ENCODE measurements at regions not wholly inside any gene's neighbourhood (a gene's known extent, or its start where the extent isn't known, plus 50 kb on each side); places are given as distances from the start of the nearest gene placed in this dataset.

DNA sequence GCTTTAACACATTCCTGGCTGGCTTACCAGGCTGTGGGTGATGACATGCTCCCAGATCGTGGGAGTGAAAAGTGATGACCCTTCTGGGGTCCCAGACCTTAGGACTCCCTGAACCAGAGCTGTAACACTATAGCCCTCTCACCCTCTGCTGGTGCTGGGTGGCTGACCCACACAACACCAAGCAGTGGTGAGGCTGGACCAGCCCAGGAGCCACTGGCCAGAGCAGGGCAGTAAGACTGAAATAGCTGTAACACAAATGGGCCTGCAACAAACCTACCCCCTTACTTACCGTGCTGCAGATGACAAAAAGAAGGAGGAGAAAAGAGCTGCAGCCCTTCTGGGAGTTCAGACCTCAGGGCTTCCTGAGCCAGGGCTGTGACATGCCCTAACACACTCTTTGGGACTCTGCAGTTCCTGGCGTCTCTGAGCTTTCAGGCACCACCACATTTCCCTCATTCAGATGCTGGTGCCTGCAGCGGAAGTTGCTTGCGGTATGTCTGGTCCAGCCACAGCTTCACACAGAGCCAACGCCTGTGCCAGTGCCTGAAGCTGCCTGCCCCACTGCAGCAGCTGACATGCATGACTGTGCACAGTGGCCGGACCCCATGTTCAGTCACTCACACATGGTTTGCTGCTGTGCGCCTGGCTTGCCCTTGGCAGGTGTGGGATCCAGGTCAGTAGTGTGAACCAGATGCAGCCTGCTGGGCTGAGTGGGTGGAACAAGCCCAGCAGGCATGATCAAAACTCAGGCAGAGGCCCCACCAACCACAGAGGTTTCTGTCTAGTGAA, 1247.4 kb downstream of the EFNA5 start:
- Mint-ChIP-seq H3K27me3 (ENCODE audit: low read depth) (no peaks in the 10 kb centered on the region), H3K36me3 (ENCODE audit: insufficient read depth) (no peaks in the 10 kb centered on the region), H3K4me3 (no peak overlapping the region), H3K9me3 (peaks cover 6% of the 10 kb centered on the region), H3K4me1 (ENCODE audit: low read depth) (no peaks in the 10 kb centered on the region)
- DNase-seq (no peak), ATAC-seq (no peak)

DNA sequence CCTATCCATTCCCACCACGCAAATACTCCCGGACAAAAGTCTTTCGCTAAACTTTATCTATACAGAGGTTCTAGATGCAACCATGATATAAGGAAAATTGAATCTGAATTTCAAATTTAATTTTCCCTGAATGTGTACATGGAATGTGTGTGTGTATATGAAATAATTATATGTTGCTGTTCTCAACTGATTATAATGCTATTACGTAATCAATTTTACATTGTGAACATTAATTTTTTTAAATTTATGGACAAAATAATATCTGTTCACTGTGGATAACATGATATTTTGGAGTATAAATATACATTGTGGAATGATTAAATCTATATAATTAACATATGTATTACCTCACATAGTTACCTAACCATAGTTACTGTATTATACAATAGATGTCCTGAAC, 1250.6 kb downstream of the EFNA5 start:
- Mint-ChIP-seq H3K27me3 (ENCODE audit: low read depth) (no peaks in the 10 kb centered on the region), H3K36me3 (ENCODE audit: insufficient read depth) (no peaks in the 10 kb centered on the region), H3K9me3 (peaks cover 10% of the 10 kb centered on the region), H3K4me1 (ENCODE audit: low read depth) (no peaks in the 10 kb centered on the region), H3K4me3 (no peak overlapping the region)
- ATAC-seq (no peak), DNase-seq (no peak)

DNA sequence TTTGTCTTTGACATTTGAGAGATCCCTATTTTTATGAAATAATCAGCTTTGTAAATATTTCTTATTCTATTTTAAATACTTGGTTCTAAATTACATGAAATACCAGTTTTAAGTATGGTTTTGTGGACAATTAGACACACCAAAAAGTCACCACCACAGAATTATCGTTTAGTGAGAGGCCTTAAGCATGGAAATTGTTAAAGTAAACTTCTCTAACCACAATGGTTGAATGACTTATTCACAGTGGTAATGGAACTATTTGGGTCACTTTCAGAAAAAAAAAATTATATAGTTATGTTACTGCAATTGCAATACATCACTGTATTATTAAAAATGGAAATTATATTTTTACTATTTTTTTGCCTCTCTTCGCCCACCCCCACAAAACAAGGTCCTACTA, 1252.5 kb downstream of the EFNA5 start:
- ATAC-seq (no peak), DNase-seq (no peak)
- Mint-ChIP-seq H3K27me3 (ENCODE audit: low read depth) (no peaks in the 10 kb centered on the region), H3K4me3 (no peak overlapping the region), H3K36me3 (ENCODE audit: insufficient read depth) (no peaks in the 10 kb centered on the region), H3K4me1 (ENCODE audit: low read depth) (no peaks in the 10 kb centered on the region), H3K9me3 (peaks cover 10% of the 10 kb centered on the region)

DNA sequence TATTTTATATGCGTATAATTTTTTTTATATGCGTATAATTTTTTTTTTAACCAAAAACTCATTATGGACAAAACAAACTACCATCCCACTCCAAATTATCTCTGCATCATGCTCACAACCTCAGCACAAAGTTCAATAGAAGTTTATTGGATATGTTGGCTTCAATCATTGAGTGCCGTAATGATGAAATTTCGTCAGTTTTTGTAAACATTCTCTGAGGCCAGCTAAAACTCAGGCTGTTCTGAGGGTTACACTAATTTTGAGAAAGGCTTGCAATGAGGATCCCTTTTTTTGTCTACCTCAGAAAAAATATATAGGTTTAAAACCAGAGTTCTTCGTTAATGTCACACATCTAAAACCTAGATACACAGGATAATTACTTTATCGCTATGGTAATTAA, 1253.2 kb downstream of the EFNA5 start:
- Mint-ChIP-seq H3K9me3 (peaks cover 10% of the 10 kb centered on the region), H3K36me3 (ENCODE audit: insufficient read depth) (no peaks in the 10 kb centered on the region), H3K4me3 (no peak overlapping the region), H3K4me1 (ENCODE audit: low read depth) (no peaks in the 10 kb centered on the region), H3K27me3 (ENCODE audit: low read depth) (no peaks in the 10 kb centered on the region)
- ATAC-seq (no peak), DNase-seq (no peak)

DNA sequence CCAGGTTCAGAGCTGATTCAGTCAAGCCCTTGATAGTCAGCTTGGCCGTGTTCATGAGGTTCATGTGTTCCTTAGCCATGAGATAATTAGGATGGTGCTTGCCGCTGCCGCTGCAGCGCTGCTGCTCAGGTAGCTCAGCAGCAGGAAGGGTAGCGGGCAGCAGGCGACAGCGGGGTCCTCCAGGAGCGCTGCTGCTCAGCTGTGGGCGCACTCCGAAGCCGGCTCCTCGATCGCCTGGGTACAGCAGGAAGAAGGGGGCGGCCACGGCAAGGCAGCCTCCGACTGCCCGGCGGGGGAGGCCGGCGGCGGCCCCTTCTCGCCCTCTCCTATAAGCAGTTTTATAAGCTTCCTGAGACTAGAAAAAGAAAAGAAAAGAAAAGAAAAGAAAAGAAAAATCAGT, 1253.6 kb downstream of the EFNA5 start:
- ATAC-seq (no peak), DNase-seq (no peak)
- Mint-ChIP-seq H3K4me3 (no peak overlapping the region), H3K9me3 (peaks cover 13% of the 10 kb centered on the region), H3K36me3 (ENCODE audit: insufficient read depth) (no peaks in the 10 kb centered on the region), H3K27me3 (ENCODE audit: low read depth) (no peaks in the 10 kb centered on the region), H3K4me1 (ENCODE audit: low read depth) (no peaks in the 10 kb centered on the region)

DNA sequence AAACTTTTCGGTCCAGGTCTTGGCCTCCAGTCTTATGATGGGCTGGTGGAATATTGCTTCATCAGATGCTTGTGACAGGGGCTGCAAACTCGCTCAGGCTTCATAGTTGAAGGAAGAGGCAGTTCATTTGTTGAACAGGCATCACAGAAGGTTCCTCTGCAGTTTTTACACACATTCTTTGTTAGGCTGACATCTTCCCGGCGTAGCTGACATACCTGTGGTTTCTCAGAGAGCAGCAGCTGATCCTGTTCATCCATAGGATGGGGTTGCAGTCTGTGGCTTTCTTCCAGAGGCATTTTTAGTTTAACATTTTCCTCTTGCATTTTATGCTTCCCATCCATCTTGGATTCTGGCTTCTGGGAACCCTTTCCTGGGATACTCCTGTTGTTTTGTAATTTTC, 1255.2 kb downstream of the EFNA5 start:
- DNase-seq = no peak
- Mint-ChIP-seq H3K27me3 (ENCODE audit: low read depth) (no peaks in the 10 kb centered on the region), H3K36me3 (ENCODE audit: insufficient read depth) (no peaks in the 10 kb centered on the region), H3K4me1 (ENCODE audit: low read depth) (no peaks in the 10 kb centered on the region), H3K4me3 (no peak overlapping the region), H3K9me3 (peaks cover 7% of the 10 kb centered on the region)
- no peak for ATAC-seq

DNA sequence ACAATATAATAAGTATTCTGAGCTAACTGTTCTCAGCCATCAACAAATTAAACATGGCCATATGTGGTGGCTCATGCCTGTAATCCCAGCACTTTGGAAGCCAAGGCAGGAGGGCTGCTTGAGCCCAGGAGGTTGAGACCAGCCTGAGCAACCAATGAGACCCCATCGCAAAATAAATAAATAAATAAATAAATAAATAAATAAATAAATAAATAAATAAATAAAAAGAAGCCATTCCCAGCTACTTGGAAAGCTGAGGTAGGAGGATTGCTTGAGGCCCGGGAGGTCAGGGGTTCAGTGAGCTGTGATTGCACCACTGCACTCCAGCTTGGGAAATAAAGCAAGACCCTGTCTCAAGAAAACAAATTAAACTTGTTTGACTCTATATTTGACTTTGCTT, 1256.4 kb downstream of the EFNA5 start:
- Mint-ChIP-seq H3K4me1 (ENCODE audit: low read depth) (no peaks in the 10 kb centered on the region), H3K36me3 (ENCODE audit: insufficient read depth) (no peaks in the 10 kb centered on the region)

DNA sequence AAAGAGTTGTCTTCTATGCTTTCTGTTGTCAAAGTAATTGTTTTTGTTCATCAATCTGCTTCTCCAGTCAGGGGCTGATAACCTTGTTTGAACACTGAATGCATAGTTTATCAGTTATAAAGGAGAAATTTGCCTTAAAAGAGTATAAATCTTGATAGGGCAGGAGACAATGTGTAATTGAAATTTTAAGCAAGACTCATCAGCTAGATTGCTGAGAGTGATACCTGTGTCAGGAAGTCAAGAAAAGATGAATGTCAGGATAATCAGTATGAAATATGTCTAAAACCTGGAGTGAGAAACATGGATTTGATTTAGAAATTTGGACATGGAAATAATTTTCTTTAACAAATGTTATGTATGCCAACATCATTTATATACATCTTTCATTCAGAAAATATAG, 1258.1 kb downstream of the EFNA5 start:
- ATAC-seq (no peak), DNase-seq (no peak)
- Mint-ChIP-seq H3K27me3 (ENCODE audit: low read depth) (no peaks in the 10 kb centered on the region), H3K4me1 (ENCODE audit: low read depth) (no peaks in the 10 kb centered on the region), H3K36me3 (ENCODE audit: insufficient read depth) (no peaks in the 10 kb centered on the region), H3K4me3 (no peak overlapping the region), H3K9me3 (peaks cover 7% of the 10 kb centered on the region)

More for the DNA sequence above, 1256.4 kb downstream of the EFNA5 start:
- no peak overlapping the region for H3K4me3 Mint-ChIP-seq
- no peak for DNase-seq
- H3K27me3 Mint-ChIP-seq (ENCODE audit: low read depth) = no peaks in the 10 kb centered on the region
- ATAC-seq = no peak
- peaks cover 7% of the 10 kb centered on the region for H3K9me3 Mint-ChIP-seq

DNA sequence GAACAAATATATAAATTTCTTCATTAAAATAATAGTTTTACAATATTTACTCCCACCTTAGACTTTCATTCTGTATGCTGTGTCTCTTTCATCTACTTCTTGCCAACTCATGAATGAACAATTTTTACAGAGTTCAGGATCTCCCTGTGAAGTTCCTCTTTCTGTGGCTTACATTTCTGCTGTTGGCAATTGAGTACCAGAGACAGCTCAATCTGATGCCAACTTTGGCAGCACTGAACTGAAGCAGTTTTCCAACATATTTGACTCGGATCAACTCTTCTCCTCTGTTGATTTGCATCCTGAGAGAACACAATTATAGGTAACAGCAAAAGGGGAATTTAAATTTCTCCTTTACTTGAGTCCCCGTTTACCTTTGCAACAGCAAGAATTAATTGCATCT, 1262.2 kb downstream of the EFNA5 start:
- peaks cover 3% of the 10 kb centered on the region for H3K9me3 Mint-ChIP-seq
- no peaks in the 10 kb centered on the region for H3K27me3 Mint-ChIP-seq (ENCODE audit: low read depth)
- H3K4me1 Mint-ChIP-seq (ENCODE audit: low read depth) = no peaks in the 10 kb centered on the region
- H3K4me3 Mint-ChIP-seq = no peak overlapping the region
- H3K36me3 Mint-ChIP-seq (ENCODE audit: insufficient read depth) = no peaks in the 10 kb centered on the region
- no peak for ATAC-seq
- no peak for DNase-seq

DNA sequence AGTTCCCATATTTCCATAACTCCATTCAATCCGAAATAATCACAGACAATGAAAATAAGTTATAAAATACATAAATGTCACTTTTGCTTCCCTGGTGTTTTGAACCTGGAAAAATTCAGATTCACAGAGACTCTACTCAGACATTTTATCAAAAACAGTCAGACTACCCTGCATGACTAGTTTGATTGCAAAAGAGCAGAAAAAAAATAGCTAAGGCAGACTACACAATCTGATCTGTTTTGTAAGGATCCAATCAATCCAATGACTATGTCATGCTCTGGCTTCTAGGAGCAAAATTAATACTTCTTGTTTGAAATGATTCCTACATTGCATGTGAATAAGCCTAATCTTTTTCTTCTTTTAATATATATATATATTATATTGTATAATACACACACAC, 1262.6 kb downstream of the EFNA5 start:
- H3K4me1 Mint-ChIP-seq (ENCODE audit: low read depth) = no peaks in the 10 kb centered on the region
- ATAC-seq = no peak

DNA sequence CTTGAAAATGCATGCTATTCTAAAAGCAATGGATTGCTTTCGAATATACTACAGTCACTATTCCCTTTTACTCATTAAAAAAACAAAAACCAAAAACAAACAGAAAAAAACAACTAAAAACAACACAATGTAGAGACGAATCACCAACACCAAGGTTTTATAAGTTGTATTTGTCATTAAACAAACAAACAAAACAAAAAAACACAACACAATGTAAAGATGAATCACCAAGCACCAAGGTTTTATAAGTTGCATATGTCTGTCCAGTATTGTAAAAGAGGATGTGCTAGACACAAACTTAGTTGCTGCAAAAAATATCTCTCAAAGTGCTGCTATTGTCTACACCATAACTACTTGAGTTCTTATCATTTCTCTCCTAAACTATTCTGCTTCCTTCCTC, 1269.2 kb downstream of the EFNA5 start:
- Mint-ChIP-seq H3K27me3 (ENCODE audit: low read depth) (no peaks in the 10 kb centered on the region), H3K9me3 (peaks cover 9% of the 10 kb centered on the region), H3K36me3 (ENCODE audit: insufficient read depth) (no peaks in the 10 kb centered on the region), H3K4me1 (ENCODE audit: low read depth) (no peaks in the 10 kb centered on the region), H3K4me3 (no peak overlapping the region)
- ATAC-seq = no peak
- DNase-seq = no peak

More for the DNA sequence above, 1262.6 kb downstream of the EFNA5 start:
- no peak for DNase-seq
- peaks cover 3% of the 10 kb centered on the region for H3K9me3 Mint-ChIP-seq
- H3K27me3 Mint-ChIP-seq (ENCODE audit: low read depth) = no peaks in the 10 kb centered on the region
- no peaks in the 10 kb centered on the region for H3K36me3 Mint-ChIP-seq (ENCODE audit: insufficient read depth)
- no peak overlapping the region for H3K4me3 Mint-ChIP-seq

DNA sequence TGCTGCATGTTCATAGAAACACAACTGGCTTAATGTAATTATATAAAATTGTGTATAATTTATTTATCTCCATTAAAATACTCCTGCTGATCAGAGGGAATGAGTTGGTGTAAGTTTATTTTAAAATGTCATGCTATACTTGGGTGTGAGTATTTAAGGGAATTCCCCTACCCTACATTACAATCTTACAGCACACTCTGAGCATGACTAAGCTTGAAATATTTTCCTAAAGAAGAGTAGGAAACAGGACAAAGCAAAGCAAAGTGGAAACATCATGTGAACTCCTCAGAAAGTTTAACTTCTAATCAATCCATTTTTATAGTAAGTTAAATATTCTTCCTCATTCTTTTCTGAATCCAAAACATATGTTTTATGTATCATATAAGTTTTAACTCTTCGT, 1271.3 kb downstream of the EFNA5 start:
- no peaks in the 10 kb centered on the region for H3K27me3 Mint-ChIP-seq (ENCODE audit: low read depth)
- H3K4me3 Mint-ChIP-seq = no peak overlapping the region
- ATAC-seq = no peak

DNA sequence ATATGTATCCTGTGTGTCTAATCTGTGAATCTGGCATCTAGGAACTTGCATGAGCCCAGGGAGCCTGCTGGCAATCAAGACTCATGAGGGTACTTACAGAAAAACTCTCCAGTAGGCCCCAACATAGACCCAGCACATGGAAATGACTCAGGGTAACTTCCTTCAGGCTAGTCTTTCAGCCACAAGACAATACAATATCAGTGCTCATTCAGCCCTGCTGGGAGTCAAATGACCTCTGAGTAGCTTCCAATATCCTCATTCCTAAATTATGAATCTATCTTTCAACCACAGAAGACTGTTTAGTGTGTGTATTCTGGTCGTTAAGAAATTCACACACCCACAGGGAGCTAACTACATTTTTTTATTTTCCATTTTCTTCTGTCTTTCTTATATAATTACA, 1273.0 kb downstream of the EFNA5 start:
- H3K9me3 Mint-ChIP-seq = peaks cover 9% of the 10 kb centered on the region
- no peaks in the 10 kb centered on the region for H3K36me3 Mint-ChIP-seq (ENCODE audit: insufficient read depth)
- DNase-seq (no peak), ATAC-seq (no peak)
- no peak overlapping the region for H3K4me3 Mint-ChIP-seq
- H3K4me1 Mint-ChIP-seq (ENCODE audit: low read depth) = no peaks in the 10 kb centered on the region
- no peaks in the 10 kb centered on the region for H3K27me3 Mint-ChIP-seq (ENCODE audit: low read depth)

More for the DNA sequence above, 1271.3 kb downstream of the EFNA5 start:
- DNase-seq = no peak
- Mint-ChIP-seq H3K4me1 (ENCODE audit: low read depth) (no peaks in the 10 kb centered on the region), H3K9me3 (peaks cover 9% of the 10 kb centered on the region), H3K36me3 (ENCODE audit: insufficient read depth) (no peaks in the 10 kb centered on the region)

DNA sequence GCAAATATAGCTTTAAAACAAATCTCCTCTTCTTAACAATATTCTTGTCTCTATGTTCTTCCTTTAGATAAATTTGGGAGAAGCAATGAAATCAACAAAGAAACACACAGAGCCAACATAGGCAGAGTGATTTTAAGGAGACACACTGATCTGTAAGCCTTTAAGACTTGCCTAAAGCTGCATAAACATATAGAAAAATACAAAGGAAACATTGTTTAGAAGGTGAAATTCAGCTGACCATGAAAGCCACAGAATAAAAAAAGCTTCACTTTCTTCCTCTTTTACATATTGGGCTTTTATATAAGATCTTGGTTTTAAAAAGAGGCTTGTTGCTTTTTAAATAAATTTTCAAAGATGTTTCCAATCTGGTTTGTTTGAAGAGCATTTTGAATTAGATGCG, 1277.5 kb downstream of the EFNA5 start:
- Mint-ChIP-seq H3K27me3 (ENCODE audit: low read depth) (no peaks in the 10 kb centered on the region), H3K4me1 (ENCODE audit: low read depth) (no peaks in the 10 kb centered on the region), H3K36me3 (ENCODE audit: insufficient read depth) (no peaks in the 10 kb centered on the region), H3K4me3 (no peak overlapping the region), H3K9me3 (no peaks in the 10 kb centered on the region)
- DNase-seq (no peak), ATAC-seq (no peak)

DNA sequence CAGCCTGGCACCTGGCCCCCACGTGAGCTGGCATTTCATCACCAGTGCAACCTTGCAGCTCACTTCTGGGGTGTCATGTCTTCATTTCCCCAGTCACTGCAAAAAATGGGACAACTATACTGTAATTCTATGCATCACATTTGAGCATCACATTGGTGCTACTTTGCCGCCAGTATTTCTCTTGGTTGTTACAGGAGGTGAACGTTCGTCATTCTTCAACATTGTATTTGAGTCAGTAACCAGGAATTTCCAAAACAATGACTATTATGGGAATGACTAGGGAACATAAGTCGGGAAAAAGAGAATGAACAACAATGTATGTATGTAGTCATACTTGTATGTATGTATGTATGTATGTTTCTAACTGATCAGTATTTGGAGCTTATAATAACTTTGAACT, 1278.0 kb downstream of the EFNA5 start:
- no peak for DNase-seq
- ATAC-seq = no peak
- H3K4me1 Mint-ChIP-seq (ENCODE audit: low read depth) = no peaks in the 10 kb centered on the region
- no peaks in the 10 kb centered on the region for H3K9me3 Mint-ChIP-seq
- H3K4me3 Mint-ChIP-seq = no peak overlapping the region
- no peaks in the 10 kb centered on the region for H3K27me3 Mint-ChIP-seq (ENCODE audit: low read depth)
- H3K36me3 Mint-ChIP-seq (ENCODE audit: insufficient read depth) = no peaks in the 10 kb centered on the region
